Keratinocyte (primary cell): ENCODE measurements at regions not wholly inside any gene's neighbourhood (a gene's known extent, or its start where the extent isn't known, plus 50 kb on each side); places are given as distances from the start of the nearest gene placed in this dataset.

Source experiments
- DNase-seq: peaks from one replicate; pipeline ENCODE4 v3.0.0-alpha.2; 2011; ENCODE audit warnings: low read depth, missing footprints, low spot score
- FAIRE-seq: peaks from 2 replicates; lab custom pipeline; 2011; peaks lifted over from hg19 to GRCh38; lab: Jason Lieb, UNC
- H2AFZ ChIP-seq: 2 replicates; pipeline ENCODE4 v1.6.0; 2012; ENCODE audit warnings: low read length, control low read depth, inconsistent platforms; ENCODE audit not compliant: control insufficient read depth
- H3K27ac ChIP-seq: 2 replicates; pipeline ENCODE4 v1.5.1; 2011; ENCODE audit warnings: low read length; ENCODE audit not compliant: control insufficient read depth, insufficient read depth
- H3K27me3 ChIP-seq: 3 replicates; pipeline ENCODE4 v1.6.0; 2011; ENCODE audit warnings: low read length; ENCODE audit not compliant: control insufficient read depth, insufficient read depth; ENCODE audit errors: extremely low read depth
- H3K36me3 ChIP-seq, 2 experiments: 2 replicates in 1 of 2; 3 replicates in 1 of 2; pipeline ENCODE4 v1.5.1; 2011; ENCODE audit warnings: low read length in 2 of 2, mild to moderate bottlenecking in 1 of 2; ENCODE audit not compliant: control insufficient read depth in 2 of 2, insufficient read depth in 2 of 2; ENCODE audit errors: extremely low read depth in 1 of 2
- H3K4me1 ChIP-seq: 3 replicates; pipeline ENCODE4 v1.5.1; 2011; ENCODE audit warnings: low read length; ENCODE audit not compliant: control insufficient read depth, insufficient read depth; ENCODE audit errors: extremely low read depth
- H3K4me2 ChIP-seq: 3 replicates; pipeline ENCODE4 v1.6.0; 2011; ENCODE audit warnings: low read depth, low read length; ENCODE audit not compliant: control insufficient read depth, insufficient read depth; ENCODE audit errors: extremely low read depth
- H3K4me3 ChIP-seq, 3 experiments: fragments of 200-600 bp in 1 of 3; sonication (generic) in 1 of 3; 2 replicates in 2 of 3; 3 replicates in 1 of 3; pipeline ENCODE4 v1.5.1; 2011 to 2016; ENCODE audit warnings: low read length in 3 of 3, mild to moderate bottlenecking in 3 of 3, control low read depth in 2 of 3, inconsistent platforms in 1 of 3, low read depth in 1 of 3, mixed read lengths in 1 of 3, mixed run types in 1 of 3, moderate library complexity in 1 of 3; ENCODE audit not compliant: control insufficient read depth in 2 of 3, insufficient read depth in 2 of 3; ENCODE audit errors: extremely low read depth in 1 of 3
- H3K79me2 ChIP-seq: 2 replicates; pipeline ENCODE4 v1.6.0; 2012; ENCODE audit warnings: low read length; ENCODE audit not compliant: control insufficient read depth, insufficient read depth
- H3K9ac ChIP-seq: 3 replicates; pipeline ENCODE4 v1.6.0; 2011; ENCODE audit warnings: low read length; ENCODE audit not compliant: control insufficient read depth, insufficient read depth; ENCODE audit errors: extremely low read depth
- H3K9me1 ChIP-seq: 3 replicates; pipeline ENCODE4 v1.6.0; 2011; ENCODE audit warnings: low read length; ENCODE audit not compliant: control insufficient read depth, insufficient read depth; ENCODE audit errors: extremely low read depth
- H3K9me3 ChIP-seq: 2 replicates; pipeline ENCODE4 v1.5.1; 2012; ENCODE audit warnings: low read depth, low read length; ENCODE audit not compliant: control insufficient read depth
- H4K20me1 ChIP-seq: 3 replicates; pipeline ENCODE4 v1.6.0; 2011; ENCODE audit warnings: low read length; ENCODE audit not compliant: control insufficient read depth, insufficient read depth; ENCODE audit errors: extremely low read depth
- EZH2 ChIP-seq: IDR thresholded peaks from one replicate; pipeline ENCODE4 v1.6.1; 2012; ENCODE audit warnings: inconsistent platforms, mild to moderate bottlenecking, low read length, moderate library complexity
- dilution Hi-C: fragments of 300-500 bp; cut with MboI; formaldehyde crosslinking; loops from one replicate; pipeline ENCODE4 v1.7.0; 2020; ENCODE audit warnings: low sequenced_read_pairs; ENCODE audit not compliant: extremely low pct_ligation_motif_present
- TF ChIP-seq, protein P1 (sequence below), 3 experiments: IDR thresholded peaks in 1 of 3; conservative IDR thresholded peaks in 1 of 3; optimal IDR thresholded peaks in 1 of 3; 2 replicates in 2 of 3; 3 replicates in 1 of 3; pipeline versions ENCODE3 to v1.5.1; 2011; ENCODE audit warnings: low read length in 3 of 3, mild to moderate bottlenecking in 3 of 3, moderate library complexity in 2 of 3, control low read depth in 1 of 3, inconsistent platforms in 1 of 3; ENCODE audit not compliant: insufficient read depth in 2 of 3; ENCODE audit errors: extremely low read depth in 1 of 3

DNA sequence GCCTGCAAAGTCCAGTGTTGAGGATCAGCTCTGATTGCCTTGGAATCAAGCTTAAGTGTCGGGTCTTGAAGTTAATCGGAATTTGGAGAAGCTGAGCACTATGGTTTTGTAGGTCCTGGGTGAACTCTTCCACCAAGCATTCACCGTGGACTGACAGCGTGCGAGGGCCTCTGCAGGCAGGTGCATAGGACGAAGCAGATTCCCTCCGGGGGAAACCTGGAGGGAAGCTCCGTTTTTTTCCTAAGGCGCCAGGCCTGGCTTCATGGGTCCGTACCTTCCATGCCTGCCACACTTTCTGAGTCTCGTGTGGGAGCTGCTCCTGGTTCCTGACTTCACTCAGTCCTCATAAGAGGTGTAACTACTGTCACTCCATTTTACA, 170.1 kb downstream of the CRYBB2 start:
- Histone ChIP-seq H3K9ac (no peak overlapping the region), H2AFZ (no peak overlapping the region), H3K79me2 (peaks cover 91% of the 10 kb centered on the region), H3K9me3 (no peaks in the 10 kb centered on the region), H3K36me3 (no peaks in the 10 kb centered on the region), H3K27ac (no peak overlapping the region), H3K9me1 (no peaks in the 10 kb centered on the region), H3K27me3 (no peaks in the 10 kb centered on the region), H4K20me1 (peaks cover 31% of the 10 kb centered on the region), H3K4me2 (no peak overlapping the region), H3K4me3 (no peak overlapping the region), H3K4me1 (no peaks in the 10 kb centered on the region)
- DNase-seq, result no peak
- dilution Hi-C loops, result no loop called here
- no peak for FAIRE-seq
- no peak for TF ChIP-seq EZH2
- TF ChIP-seq, protein P1, sequence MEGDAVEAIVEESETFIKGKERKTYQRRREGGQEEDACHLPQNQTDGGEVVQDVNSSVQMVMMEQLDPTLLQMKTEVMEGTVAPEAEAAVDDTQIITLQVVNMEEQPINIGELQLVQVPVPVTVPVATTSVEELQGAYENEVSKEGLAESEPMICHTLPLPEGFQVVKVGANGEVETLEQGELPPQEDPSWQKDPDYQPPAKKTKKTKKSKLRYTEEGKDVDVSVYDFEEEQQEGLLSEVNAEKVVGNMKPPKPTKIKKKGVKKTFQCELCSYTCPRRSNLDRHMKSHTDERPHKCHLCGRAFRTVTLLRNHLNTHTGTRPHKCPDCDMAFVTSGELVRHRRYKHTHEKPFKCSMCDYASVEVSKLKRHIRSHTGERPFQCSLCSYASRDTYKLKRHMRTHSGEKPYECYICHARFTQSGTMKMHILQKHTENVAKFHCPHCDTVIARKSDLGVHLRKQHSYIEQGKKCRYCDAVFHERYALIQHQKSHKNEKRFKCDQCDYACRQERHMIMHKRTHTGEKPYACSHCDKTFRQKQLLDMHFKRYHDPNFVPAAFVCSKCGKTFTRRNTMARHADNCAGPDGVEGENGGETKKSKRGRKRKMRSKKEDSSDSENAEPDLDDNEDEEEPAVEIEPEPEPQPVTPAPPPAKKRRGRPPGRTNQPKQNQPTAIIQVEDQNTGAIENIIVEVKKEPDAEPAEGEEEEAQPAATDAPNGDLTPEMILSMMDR (optimal IDR thresholded peaks at IDR 0.05 in 1 of 3, IDR thresholded peaks at IDR 0.05 in 1 of 3, conservative IDR thresholded peaks at IDR 0.05 in 1 of 3; ENCODE audit: extremely low read depth in 1 of 3, insufficient read depth in 2 of 3, low read length in 3 of 3), result no peak

DNA sequence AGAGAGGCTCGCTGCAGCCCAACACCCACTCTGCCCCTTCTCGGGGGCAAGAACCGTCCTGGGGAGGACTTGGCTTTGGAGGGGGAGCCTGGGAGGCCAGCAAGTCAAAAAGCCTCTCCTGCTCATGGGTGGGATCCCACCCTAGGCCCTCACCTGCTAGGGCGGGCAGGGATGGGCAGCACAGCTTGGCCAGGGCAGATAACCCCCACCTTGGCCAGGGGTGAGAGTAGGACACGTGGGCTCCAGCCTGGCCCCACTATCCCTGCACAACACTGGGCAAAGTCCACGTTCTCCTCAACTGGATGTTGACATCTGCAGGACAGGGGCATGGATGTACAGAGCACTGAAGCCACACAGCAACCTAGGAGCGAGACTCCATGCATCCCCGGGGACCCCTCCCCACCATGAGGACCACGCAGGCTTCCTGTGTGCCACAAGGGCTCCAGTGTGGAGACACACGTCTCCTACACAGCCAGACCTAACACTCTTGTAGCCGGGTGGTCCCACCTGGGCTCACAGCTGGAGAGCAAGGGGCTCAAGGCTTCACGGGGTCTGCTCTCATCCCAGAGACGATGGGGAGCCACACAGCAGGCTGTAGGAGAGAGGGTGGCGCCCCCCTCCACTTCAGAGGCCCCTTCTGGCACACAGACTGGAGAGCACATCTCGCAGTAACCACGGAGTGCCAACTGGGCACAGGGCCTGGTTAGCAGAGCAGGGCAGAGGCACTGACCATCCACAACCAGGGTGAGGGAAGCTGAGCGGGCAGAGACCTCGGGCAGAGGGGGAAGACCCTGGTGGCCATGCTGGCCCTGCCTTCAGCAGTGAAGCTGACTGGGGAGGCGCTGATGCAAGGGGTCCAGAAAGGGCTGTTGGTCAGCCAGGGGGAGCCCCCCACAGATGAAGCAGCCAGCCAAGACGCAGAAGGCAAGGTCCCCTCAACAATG, 171.1 kb downstream of the CRYBB2 start:
- no peak overlapping the region for H3K9ac ChIP-seq
- no peak overlapping the region for H3K4me2 ChIP-seq
- peaks cover 96% of the 10 kb centered on the region for H3K79me2 ChIP-seq
- no peak overlapping the region for H3K4me3 ChIP-seq
- no peaks in the 10 kb centered on the region for H3K36me3 ChIP-seq
- no peaks in the 10 kb centered on the region for H3K9me1 ChIP-seq
- DNase-seq (no peak), FAIRE-seq (no peak)
- dilution Hi-C loops, result no loop called here
- H3K27me3 ChIP-seq, result no peaks in the 10 kb centered on the region
- no peaks in the 10 kb centered on the region for H3K9me3 ChIP-seq
- TF ChIP-seq, protein P1 (optimal IDR thresholded peaks at IDR 0.05 in 1 of 3, IDR thresholded peaks at IDR 0.05 in 1 of 3, conservative IDR thresholded peaks at IDR 0.05 in 1 of 3; ENCODE audit: extremely low read depth in 1 of 3, insufficient read depth in 2 of 3, low read length in 3 of 3), result no peak
- no peak overlapping the region for H3K27ac ChIP-seq
- H3K4me1 ChIP-seq, result no peaks in the 10 kb centered on the region
- H4K20me1 ChIP-seq, result peaks cover 28% of the 10 kb centered on the region
- H2AFZ ChIP-seq, result no peak overlapping the region
